ENCODE measurements at regions not wholly inside any gene's neighbourhood (a gene's known extent, or its start where the extent isn't known, plus 50 kb on each side); places are given as distances from the start of the nearest gene placed in this dataset.

DNA sequence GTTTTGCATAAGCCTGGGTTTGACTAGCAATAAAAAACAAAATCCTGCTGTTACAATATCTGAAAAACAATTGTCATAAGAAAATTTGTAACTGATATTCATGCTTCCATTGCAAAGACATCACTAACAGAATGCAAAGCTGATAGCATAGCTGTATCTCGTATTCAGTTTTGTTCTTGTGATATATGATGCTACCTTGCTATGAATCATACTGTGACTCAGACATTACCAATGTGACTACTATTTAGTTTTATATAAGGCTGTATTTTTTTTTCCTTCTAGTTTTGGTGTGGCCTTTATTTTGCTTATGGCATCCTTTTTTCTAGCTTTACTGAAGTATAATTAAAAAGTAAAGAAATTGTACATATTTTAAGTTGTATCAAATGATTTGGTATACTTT, 1381.8 kb downstream of the MRPL39 start:
- DNase-seq (ENCODE audit: low read depth in 2 of 2), result no peak

GRCh38 chr21:24224422-24224821, 1382.9 kb downstream of the MRPL39 start:
- DNase-seq (ENCODE audit: low read depth in 2 of 2), result no peak

- no peak for DNase-seq (ENCODE audit: low read depth in 2 of 2)
Measured at GRCh38 chr21:24223624-24224023, 1383.7 kb downstream of the MRPL39 start.

DNA sequence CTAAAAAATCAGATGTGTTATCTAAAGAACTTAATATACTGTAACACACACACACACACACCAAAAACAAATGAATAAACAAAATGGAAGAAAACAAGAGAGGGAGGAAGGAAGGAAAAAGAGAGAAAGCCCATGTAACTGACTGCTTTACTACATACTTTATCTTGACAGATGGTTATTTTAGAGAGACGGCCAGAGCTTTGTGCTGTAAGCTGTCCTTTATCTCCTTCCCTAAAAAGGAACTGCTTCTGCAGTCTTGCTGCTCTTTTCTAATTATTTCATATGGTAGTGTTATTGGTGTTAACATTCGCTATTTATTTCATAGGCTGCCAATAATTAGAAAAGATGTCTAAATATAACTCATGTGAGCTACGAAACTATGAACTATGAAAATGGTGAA, 1384.6 kb downstream of the MRPL39 start:
- no peak for DNase-seq (ENCODE audit: low read depth in 2 of 2)

- DNase-seq (ENCODE audit: low read depth in 2 of 2), result no peak
Measured at GRCh38 chr21:24220446-24220845, 1386.8 kb downstream of the MRPL39 start.

DNA sequence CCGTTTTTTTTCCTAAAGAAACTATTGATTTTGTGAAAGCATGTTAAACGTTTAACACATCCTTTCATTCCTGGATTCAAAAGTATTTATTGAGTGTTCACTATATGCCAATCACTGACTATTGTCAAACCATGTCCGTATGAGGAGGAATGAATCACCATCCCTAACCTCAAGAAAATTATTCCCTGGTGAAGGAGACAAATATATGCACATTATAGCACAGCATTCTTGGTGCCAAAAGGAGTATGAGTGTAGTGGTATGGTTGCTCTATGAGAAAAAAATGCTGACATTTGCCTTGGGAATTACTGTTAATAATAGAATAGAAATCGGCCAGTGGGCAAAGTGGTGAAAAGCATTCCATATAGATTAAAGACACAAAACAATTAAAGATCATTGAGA, 1390.1 kb downstream of the MRPL39 start:
- no peak for DNase-seq (ENCODE audit: low read depth in 2 of 2)

DNA sequence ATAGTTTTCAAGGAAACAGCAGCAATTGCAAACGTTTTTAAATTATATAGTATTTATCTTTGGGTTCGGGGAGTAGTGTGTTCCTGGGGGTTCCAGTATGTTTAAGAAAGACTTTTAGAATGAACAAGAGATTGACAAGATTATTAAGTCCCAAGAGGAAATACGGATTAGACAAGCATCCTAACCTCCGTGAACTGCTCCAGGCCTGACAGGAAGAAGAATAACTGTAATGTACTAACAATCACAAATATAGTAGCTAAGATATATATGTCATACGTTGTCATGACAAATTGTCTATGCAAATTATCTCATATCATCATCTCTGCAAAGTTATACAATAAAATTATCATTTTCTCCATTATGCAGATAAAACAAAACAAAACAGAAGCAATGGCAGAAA, 1397.2 kb downstream of the MRPL39 start:
- no peak for DNase-seq (ENCODE audit: low read depth in 2 of 2)

- DNase-seq (ENCODE audit: low read depth in 2 of 2), result no peak
Measured at GRCh38 chr21:24208562-24209260, 1398.6 kb downstream of the MRPL39 start.

- no peak for DNase-seq (ENCODE audit: low read depth in 2 of 2)
Measured at GRCh38 chr21:24205319-24205718, 1402.0 kb downstream of the MRPL39 start.

DNA sequence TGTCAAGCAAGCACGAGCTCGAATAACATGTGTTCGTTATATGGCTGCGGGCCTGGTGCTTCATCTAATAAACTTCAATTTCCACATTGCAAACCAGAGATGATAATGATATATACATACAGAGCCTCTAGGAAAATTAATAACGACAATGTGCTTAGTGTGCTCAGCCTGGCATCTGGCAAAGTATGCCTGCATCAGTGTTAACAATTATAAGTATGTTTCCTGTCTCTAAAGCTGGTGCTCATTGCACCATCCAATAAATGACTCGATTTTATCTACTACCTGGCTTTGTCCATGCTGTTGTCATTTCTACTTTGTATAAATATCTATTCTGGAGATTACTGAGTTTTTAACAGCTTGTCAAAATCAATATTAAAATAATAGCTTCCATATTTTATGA, 1402.6 kb downstream of the MRPL39 start:
- no peak for DNase-seq (ENCODE audit: low read depth in 2 of 2)

DNA sequence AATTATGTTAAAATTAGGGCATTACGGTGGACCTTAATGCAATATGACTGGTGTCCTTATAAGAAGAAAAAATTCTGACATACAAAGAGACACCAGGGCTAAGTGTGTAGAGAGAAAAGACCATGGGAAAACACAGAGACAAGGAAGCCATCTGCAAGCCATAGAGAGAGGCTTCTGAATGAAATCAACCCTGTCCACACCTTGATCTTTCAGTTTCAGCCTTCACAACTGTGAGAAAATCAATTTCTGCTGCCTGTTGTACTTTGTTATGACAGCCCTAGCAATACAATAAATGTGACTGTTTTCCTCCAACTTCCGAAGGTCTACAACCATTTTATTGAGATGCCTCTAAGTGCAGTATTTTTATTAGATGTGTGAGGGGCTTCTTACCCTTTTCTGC, 1407.2 kb downstream of the MRPL39 start:
- no peak for DNase-seq (ENCODE audit: low read depth in 2 of 2)

DNA sequence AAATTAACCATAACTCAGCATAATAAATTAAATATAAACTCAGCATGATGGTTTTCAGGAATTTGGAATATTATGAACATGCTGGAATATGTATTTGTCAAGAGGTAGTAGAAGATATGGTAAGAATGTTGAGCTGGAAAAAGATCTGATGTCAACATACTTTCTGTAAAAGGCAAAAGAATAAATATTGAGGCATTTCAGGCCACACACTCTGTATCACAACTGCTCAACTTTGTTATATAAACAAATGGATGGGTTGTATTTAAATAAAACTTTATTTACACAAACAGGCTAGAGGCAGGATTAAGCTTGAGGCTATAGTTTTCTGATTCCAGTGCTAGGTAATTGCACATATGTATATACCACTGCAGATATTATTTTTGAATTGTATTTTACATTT, 1409.4 kb downstream of the MRPL39 start:
- no peak for DNase-seq (ENCODE audit: low read depth in 2 of 2)

GRCh38 chr21:24197132-24197643, 1410.1 kb downstream of the MRPL39 start:
- no peak for DNase-seq (ENCODE audit: low read depth in 2 of 2)

- no peak for DNase-seq (ENCODE audit: low read depth in 2 of 2)
Measured at GRCh38 chr21:24188506-24188905, 1418.8 kb downstream of the MRPL39 start.

GRCh38 chr21:24183077-24183476, 1424.2 kb downstream of the MRPL39 start:
- no peak for DNase-seq (ENCODE audit: low read depth in 2 of 2)

- DNase-seq (ENCODE audit: low read depth in 2 of 2), result no peak
Measured at GRCh38 chr21:24179110-24179509, 1428.2 kb downstream of the MRPL39 start.

GRCh38 chr21:24175106-24175505, 1432.2 kb downstream of the MRPL39 start:
- DNase-seq (ENCODE audit: low read depth in 2 of 2), result no peak

DNA sequence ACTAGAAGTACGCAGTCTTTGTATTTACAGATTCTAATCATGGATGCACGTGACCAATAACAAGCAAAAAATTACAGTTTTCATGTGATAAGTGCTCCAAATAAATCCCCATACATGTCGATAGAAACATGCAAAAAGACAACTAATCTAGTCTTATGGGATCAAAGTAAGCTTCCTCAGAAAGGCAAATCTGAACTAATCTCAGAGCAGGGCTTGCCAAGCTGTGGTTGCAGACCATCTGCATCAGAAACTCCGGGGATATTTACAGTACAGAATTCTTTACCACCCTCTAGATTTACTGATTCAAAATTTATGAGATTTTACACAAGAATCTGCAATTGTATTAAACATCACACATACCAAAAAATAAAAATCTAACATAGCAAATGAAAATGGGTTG, 1435.5 kb downstream of the MRPL39 start:
- DNase-seq (ENCODE audit: low read depth in 2 of 2), result no peak

DNA sequence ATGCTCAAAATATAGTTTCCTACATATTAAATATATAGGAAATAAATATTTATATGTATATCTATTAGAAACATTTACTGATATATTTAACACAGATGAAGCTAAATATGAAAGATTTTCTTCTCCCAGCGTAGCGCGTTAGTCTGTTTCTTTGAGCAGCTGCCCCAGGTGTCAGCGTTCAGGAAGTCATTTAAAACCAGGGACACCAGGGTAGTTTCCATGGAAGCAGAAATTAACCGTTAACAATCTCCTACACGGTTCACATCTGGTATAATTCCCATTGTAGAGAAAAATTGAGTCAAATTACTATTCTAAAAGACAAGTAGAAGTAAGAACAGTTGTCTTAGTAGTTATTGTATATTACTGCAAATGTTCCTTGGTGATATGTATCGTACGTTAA, 1443.7 kb downstream of the MRPL39 start:
- no peak for DNase-seq (ENCODE audit: low read depth in 2 of 2)

DNA sequence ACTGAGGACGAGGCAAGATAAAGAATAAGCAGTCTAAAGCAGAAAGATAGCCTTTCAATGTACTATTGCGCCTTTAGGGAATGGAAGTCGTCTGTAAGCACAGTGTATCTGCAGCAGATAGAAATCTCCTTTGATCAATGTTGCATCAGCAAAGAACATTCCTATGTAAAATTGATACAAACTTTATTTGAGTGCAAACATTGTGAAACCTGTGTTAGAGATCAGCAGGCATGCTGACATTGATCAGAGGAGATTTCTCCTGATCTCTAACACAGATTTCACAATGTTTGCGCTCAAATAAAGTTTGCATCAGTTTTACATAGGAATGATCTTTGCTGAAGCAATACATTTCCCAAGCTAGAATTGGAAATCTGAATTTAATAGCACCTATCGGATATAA, 1446.8 kb downstream of the MRPL39 start:
- no peak for DNase-seq (ENCODE audit: low read depth in 2 of 2)

GRCh38 chr21:24153137-24153536, 1454.1 kb downstream of the MRPL39 start:
- no peak for DNase-seq (ENCODE audit: low read depth in 2 of 2)

DNA sequence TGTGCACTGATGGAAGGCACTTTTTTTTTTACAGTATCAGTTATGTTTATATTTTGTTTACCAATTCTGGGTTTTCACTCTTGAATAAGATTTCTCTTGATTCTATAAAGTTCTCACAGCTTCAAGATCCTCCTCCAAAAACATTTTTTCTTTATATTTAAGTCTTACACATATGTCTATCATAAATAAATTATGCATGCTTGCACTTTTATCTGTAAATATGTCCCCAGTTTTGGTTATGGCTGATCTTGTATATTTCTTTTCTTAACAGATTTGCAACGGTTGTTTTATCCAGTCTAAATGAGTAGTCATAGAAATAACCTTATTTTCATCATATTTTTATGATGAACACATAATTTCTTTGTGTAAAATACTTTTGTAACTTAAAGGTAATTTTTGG, 1456.5 kb downstream of the MRPL39 start:
- no peak for DNase-seq (ENCODE audit: low read depth in 2 of 2)

DNA sequence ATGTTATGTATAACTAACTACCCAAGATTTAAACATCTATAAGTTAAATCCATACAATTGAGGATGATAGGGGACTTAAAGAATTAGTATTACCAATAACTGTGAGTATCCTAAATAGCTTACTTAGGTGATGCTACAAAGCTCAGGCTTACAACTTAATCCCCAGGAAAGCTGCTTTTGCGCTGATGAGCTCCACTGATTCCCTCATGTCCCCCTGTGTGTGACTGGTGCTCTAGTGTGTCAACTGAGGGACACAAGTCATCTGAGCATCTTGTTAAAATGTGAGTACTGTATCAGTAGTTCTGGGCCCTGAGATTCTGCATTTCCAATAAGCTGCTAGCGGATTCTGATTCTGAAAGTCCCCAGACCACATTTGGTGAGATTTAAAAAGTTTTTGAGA, 1458.8 kb downstream of the MRPL39 start:
- DNase-seq (ENCODE audit: low read depth in 2 of 2), result no peak

DNA sequence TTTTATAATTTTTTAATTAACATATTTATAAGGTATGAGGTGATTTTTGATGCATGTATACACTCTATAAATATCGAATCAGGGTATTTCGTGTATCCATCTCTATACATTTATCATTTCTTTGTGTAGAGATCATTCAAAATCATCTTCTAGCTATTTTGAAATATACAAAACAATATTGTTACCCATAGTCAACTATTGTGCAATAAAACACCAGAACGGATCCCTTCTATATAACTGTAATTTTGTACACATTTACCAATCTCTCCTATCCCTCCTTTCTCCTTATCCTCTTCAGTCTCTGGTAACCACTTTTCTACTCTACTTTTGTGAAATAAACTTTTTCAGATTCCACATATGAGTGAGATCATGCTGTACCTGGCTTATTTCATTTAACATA, 1459.6 kb downstream of the MRPL39 start:
- DNase-seq (ENCODE audit: low read depth in 2 of 2), result no peak

All from stimulated activated CD8-positive, alpha-beta memory T cell treated with anti-CD3 and anti-CD28 coated beads, Interleukin-15, amount 100 ng/mL, for 48 hours (primary cell).